MM.1S (cell line): ENCODE measurements at regions not wholly inside any gene's neighbourhood (a gene's known extent, or its start where the extent isn't known, plus 50 kb on each side); places are given as distances from the start of the nearest gene placed in this dataset.

Source experiments
- EZH2 ChIP-seq: fragments of 300-600 bp; sonication (generic); optimal IDR thresholded peaks from 2 replicates; pipeline ENCODE3; 2017; ENCODE audit warnings: low read depth, mild to moderate bottlenecking, antibody characterized with exemption, low read length, mixed read lengths
- EZH2phosphoT487 ChIP-seq: fragments of 300-600 bp; sonication (generic); IDR thresholded peaks from 2 replicates; pipeline ENCODE4 v1.6.1; 2018; ENCODE audit warnings: antibody characterized with exemption, low read length
- TF ChIP-seq, protein P1 (sequence below): fragments of 300-600 bp; sonication (generic); IDR thresholded peaks from 2 replicates; pipeline ENCODE4 v1.5.1; 2016; ENCODE audit warnings: antibody characterized with exemption, low read length, mixed read lengths

DNA sequence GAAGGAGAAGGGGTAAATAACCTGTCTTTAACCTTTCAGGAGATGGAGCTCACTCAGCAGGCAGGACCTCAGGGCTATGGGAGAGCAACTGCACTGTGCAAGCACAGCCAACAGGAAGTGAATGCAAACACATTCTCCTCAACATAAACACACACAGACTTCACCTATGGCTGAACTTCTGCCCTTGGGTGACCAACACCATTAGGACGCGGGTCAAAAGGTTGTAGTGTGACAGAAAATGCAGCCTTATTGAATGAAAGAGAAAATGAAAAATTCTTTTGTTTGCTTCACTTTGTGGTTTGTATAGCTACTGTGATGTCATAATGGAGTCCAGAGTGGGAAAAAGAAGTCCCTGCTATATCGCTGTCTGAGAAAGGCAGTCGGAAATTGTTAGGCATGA, 323.0 kb downstream of the NDFIP2 start:
- TF ChIP-seq, protein P1, sequence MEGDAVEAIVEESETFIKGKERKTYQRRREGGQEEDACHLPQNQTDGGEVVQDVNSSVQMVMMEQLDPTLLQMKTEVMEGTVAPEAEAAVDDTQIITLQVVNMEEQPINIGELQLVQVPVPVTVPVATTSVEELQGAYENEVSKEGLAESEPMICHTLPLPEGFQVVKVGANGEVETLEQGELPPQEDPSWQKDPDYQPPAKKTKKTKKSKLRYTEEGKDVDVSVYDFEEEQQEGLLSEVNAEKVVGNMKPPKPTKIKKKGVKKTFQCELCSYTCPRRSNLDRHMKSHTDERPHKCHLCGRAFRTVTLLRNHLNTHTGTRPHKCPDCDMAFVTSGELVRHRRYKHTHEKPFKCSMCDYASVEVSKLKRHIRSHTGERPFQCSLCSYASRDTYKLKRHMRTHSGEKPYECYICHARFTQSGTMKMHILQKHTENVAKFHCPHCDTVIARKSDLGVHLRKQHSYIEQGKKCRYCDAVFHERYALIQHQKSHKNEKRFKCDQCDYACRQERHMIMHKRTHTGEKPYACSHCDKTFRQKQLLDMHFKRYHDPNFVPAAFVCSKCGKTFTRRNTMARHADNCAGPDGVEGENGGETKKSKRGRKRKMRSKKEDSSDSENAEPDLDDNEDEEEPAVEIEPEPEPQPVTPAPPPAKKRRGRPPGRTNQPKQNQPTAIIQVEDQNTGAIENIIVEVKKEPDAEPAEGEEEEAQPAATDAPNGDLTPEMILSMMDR = no peak
- TF ChIP-seq EZH2 (no peak), EZH2phosphoT487 (no peak)
